ENCODE measurements at regions not wholly inside any gene's neighbourhood (a gene's known extent, or its start where the extent isn't known, plus 50 kb on each side); places are given as distances from the start of the nearest gene placed in this dataset.

DNA sequence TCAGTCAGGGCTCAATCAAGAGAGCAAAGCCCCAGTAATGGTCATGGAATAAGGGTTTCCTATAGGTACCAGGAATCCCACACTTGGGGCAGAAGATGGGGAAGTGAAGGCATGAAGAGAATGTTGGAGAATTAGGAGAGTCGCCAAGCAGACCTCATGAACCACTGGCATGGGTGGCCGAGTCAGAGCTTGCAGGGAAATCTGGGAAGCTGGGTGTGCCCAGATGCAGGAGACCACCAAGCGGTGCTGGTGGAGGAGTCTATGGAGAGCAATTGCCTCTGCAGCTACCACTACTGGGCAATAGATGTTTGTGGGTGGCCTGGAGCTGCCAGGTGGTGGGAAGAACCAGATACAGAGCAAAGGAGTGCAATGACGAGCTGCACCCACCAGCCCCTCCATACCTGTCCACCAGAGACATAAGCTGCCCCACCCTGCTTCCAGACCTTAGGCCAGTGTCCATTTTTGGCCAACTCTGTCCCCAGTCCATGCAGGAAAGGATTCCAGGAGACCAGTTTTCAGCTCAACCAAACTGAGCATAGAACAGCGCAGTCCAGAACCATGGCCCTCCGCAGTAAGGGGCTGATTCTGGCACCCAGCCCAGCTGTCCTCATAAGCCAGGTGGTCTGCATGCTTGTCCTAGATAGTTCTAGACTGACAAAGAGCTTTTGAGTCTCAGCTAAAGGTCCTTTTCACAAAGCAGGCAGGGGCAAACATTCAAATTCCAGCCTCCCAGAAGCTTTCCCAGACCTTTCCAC lies 323.9 kb downstream of the GADD45G start:
- no peak for TF ChIP-seq POLR2AphosphoS5 (IDR thresholded peaks at IDR 0.05)
- TF ChIP-seq CTCF (IDR thresholded peaks at IDR 0.05) = no peak
- TF ChIP-seq POLR2A (IDR thresholded peaks at IDR 0.05) = no peak
- WGBS = 90% methylated on average over 6 of the region's 6 CpGs
- Histone ChIP-seq H3K27ac (no peak overlapping the region), H3K4me1 (replicated peaks) (peaks cover 10% of the 10 kb centered on the region), H3K27me3 (replicated peaks; ENCODE audit: insufficient read depth) (no peaks in the 10 kb centered on the region), H3K4me3 (no peak overlapping the region), H3K9me3 (no peaks in the 10 kb centered on the region), H3K36me3 (no peaks in the 10 kb centered on the region)
- no peak for DNase-seq (ENCODE audit: low spot score)
- intact Hi-C loops (cut with DNase I) = loop anchor here (5.0 kb wide), 1 partner anchor 326 kb away; no protein-coding TSS in a partner anchor

GRCh38 chr9:89929315-89929672 lies 324.5 kb downstream of the GADD45G start:
- no peak for TF ChIP-seq CTCF (IDR thresholded peaks at IDR 0.05)
- no peak for TF ChIP-seq POLR2AphosphoS5 (IDR thresholded peaks at IDR 0.05)
- no peak for TF ChIP-seq POLR2A (IDR thresholded peaks at IDR 0.05)
- WGBS = 66% methylated on average over 3 of the region's 3 CpGs
- no peaks in the 10 kb centered on the region for H3K27me3 ChIP-seq (replicated peaks; ENCODE audit: insufficient read depth)
- no peak for DNase-seq (ENCODE audit: low spot score)
- peaks cover 10% of the 10 kb centered on the region for H3K4me1 ChIP-seq (replicated peaks)
- no peaks in the 10 kb centered on the region for H3K36me3 ChIP-seq
- intact Hi-C loops (cut with DNase I) = loop anchor here (5.0 kb wide), 1 partner anchor 327 kb away; no protein-coding TSS in a partner anchor
- H3K27ac ChIP-seq = no peak overlapping the region
- H3K4me3 ChIP-seq = no peak overlapping the region
- no peaks in the 10 kb centered on the region for H3K9me3 ChIP-seq

GRCh38 chr9:89929673-89930480 lies 325.1 kb downstream of the GADD45G start:
- Histone ChIP-seq H3K4me3 (no peak overlapping the region), H3K36me3 (no peaks in the 10 kb centered on the region), H3K27ac (no peak overlapping the region), H3K4me1 (replicated peaks) (peaks cover 10% of the 10 kb centered on the region), H3K9me3 (no peaks in the 10 kb centered on the region), H3K27me3 (replicated peaks; ENCODE audit: insufficient read depth) (no peaks in the 10 kb centered on the region)
- TF ChIP-seq POLR2A (IDR thresholded peaks at IDR 0.05) = no peak
- TF ChIP-seq CTCF (IDR thresholded peaks at IDR 0.05) = no peak
- TF ChIP-seq POLR2AphosphoS5 (IDR thresholded peaks at IDR 0.05) = no peak
- intact Hi-C loops (cut with DNase I) = loop anchor here (5.0 kb wide), 1 partner anchor 328 kb away; no protein-coding TSS in a partner anchor
- no peak for DNase-seq (ENCODE audit: low spot score)
- 68% methylated on average over 9 of the region's 9 CpGs for WGBS

DNA sequence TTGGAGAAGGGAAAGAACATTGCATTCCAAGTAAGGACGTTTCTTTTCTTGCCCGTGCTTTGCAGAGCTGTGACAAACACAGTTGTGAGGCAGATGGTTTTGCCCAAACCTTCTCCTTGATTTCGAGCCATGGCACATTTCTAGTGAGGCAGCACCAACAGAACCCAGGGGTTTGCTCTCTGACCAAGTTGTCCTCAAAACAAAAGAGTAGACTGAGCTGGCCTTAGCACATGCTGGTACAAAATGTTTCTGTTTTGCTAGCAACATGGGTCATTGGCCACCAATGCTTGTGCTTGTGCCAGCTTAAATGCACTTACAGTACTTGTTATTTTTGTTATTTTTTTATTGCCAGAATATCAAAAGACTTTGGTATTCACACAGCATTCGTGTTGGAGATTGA lies 328.8 kb downstream of the GADD45G start:
- H3K9me3 ChIP-seq = no peaks in the 10 kb centered on the region
- 49% methylated on average over 4 of the region's 4 CpGs for WGBS
- no peaks in the 10 kb centered on the region for H3K27me3 ChIP-seq (replicated peaks; ENCODE audit: insufficient read depth)
- H3K4me1 ChIP-seq (replicated peaks) = no peaks in the 10 kb centered on the region
- no peak for TF ChIP-seq POLR2AphosphoS5 (IDR thresholded peaks at IDR 0.05)
- no peak for DNase-seq (ENCODE audit: low spot score)
- no peak overlapping the region for H3K27ac ChIP-seq
- H3K36me3 ChIP-seq = no peaks in the 10 kb centered on the region
- no peak overlapping the region for H3K4me3 ChIP-seq
- intact Hi-C loops (cut with DNase I) = no loop called here

GRCh38 chr9:89935115-89935514 lies 330.3 kb downstream of the GADD45G start:
- Histone ChIP-seq H3K4me3 (no peak overlapping the region), H3K9me3 (no peaks in the 10 kb centered on the region), H3K27me3 (replicated peaks; ENCODE audit: insufficient read depth) (no peaks in the 10 kb centered on the region), H3K27ac (no peak overlapping the region), H3K36me3 (no peaks in the 10 kb centered on the region), H3K4me1 (replicated peaks) (no peaks in the 10 kb centered on the region)
- TF ChIP-seq POLR2AphosphoS5 (IDR thresholded peaks at IDR 0.05) = no peak
- TF ChIP-seq CTCF (IDR thresholded peaks at IDR 0.05) = no peak
- no peak for TF ChIP-seq POLR2A (IDR thresholded peaks at IDR 0.05)
- no peak for DNase-seq (ENCODE audit: low spot score)
- intact Hi-C loops (cut with DNase I) = loop anchor here (5.0 kb wide), 1 partner anchor 58 kb away; no protein-coding TSS in a partner anchor
- 85% methylated on average over 6 of the region's 6 CpGs for WGBS
